ENCODE measurements at regions not wholly inside any gene's neighbourhood (a gene's known extent, or its start where the extent isn't known, plus 50 kb on each side); places are given as distances from the start of the nearest gene placed in this dataset.

DNA sequence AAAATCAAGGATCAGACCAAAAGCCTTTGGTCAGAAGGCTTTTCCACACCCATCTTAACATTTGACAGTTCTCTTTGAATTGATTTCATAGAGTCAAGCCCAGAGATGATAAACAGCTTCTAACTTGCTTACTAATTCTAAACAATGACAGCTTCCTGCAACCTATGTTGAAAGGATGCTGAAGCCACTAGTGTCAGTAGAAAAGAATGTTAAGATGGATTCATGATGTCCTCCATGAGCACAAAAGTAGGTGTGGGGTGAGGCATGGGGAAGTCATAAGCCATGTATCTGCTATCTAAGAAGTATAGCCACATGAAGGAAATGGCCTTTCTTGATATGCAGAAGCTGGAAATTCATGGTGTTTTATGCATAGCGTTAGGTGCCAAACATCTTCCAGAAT is 269.3 kb downstream of the DHX15 start:
- TF ChIP-seq, protein P1, sequence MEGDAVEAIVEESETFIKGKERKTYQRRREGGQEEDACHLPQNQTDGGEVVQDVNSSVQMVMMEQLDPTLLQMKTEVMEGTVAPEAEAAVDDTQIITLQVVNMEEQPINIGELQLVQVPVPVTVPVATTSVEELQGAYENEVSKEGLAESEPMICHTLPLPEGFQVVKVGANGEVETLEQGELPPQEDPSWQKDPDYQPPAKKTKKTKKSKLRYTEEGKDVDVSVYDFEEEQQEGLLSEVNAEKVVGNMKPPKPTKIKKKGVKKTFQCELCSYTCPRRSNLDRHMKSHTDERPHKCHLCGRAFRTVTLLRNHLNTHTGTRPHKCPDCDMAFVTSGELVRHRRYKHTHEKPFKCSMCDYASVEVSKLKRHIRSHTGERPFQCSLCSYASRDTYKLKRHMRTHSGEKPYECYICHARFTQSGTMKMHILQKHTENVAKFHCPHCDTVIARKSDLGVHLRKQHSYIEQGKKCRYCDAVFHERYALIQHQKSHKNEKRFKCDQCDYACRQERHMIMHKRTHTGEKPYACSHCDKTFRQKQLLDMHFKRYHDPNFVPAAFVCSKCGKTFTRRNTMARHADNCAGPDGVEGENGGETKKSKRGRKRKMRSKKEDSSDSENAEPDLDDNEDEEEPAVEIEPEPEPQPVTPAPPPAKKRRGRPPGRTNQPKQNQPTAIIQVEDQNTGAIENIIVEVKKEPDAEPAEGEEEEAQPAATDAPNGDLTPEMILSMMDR (IDR thresholded peaks at IDR 0.05) = no peak
- TF ChIP-seq POLR2A (IDR thresholded peaks at IDR 0.05) = no peak
